ENCODE measurements at regions not wholly inside any gene's neighbourhood (a gene's known extent, or its start where the extent isn't known, plus 50 kb on each side); places are given as distances from the start of the nearest gene placed in this dataset.

- TF ChIP-seq SP1 (IDR thresholded peaks at IDR 0.05) = no peak
- no peak for TF ChIP-seq ZNF384 (IDR thresholded peaks at IDR 0.05)
These were observed 87.3 kb upstream of the FGF3 start for GRCh38 chr11:69906453-69906907.
